Endodermal cell (in vitro differentiated cells): ENCODE measurements at regions not wholly inside any gene's neighbourhood (a gene's known extent, or its start where the extent isn't known, plus 50 kb on each side); places are given as distances from the start of the nearest gene placed in this dataset.

Experiments
- DNase-seq: peaks from one replicate; pipeline ENCODE4 v3.0.0-alpha.2; 2017
- H3K27ac ChIP-seq: 2 replicates; pipeline ENCODE4 v1.5.1; 2013; ENCODE audit warnings: mild to moderate bottlenecking, low read depth, low read length, moderate library complexity
- H3K27me3 ChIP-seq: 2 replicates; pipeline ENCODE4 v1.6.1; 2013; ENCODE audit warnings: mild to moderate bottlenecking, low read length, moderate library complexity; ENCODE audit not compliant: insufficient read depth, control insufficient read depth, poor library complexity, severe bottlenecking
- H3K36me3 ChIP-seq: 2 replicates; pipeline ENCODE4 v1.7.0; 2013; ENCODE audit warnings: mild to moderate bottlenecking, low read length, moderate library complexity; ENCODE audit not compliant: control insufficient read depth, insufficient read depth
- H3K4me1 ChIP-seq: one replicate; pipeline ENCODE4 v1.7.0; 2013; ENCODE audit warnings: low read length; ENCODE audit not compliant: control insufficient read depth, insufficient read depth
- H3K4me3 ChIP-seq: 2 replicates; pipeline ENCODE4 v1.5.1; 2013; ENCODE audit warnings: mild to moderate bottlenecking, low read length, moderate library complexity
- H3K9ac ChIP-seq: 2 replicates; pipeline ENCODE4 v1.6.1; 2013; ENCODE audit warnings: mild to moderate bottlenecking, low read length, moderate library complexity; ENCODE audit not compliant: poor library complexity, severe bottlenecking; ENCODE audit errors: extremely low read depth
- H3K9me3 ChIP-seq: 2 replicates; pipeline ENCODE4 v1.6.1; 2013; ENCODE audit warnings: mild to moderate bottlenecking, low read length, moderate library complexity; ENCODE audit not compliant: control insufficient read depth
- H3K27ac Mint-ChIP-seq: 2 replicates; pipeline ENCODE4 v1.8.0; 2020; ENCODE audit warnings: mixed read lengths
- H3K27me3 Mint-ChIP-seq: 2 replicates; pipeline ENCODE4 v1.8.0; 2021; ENCODE audit warnings: mild to moderate bottlenecking, mixed read lengths; ENCODE audit not compliant: insufficient read depth
- H3K36me3 Mint-ChIP-seq: 2 replicates; pipeline ENCODE4 v1.8.0; 2020; ENCODE audit warnings: low read depth, mixed read lengths
- H3K4me1 Mint-ChIP-seq: 2 replicates; pipeline ENCODE4 v1.8.0; 2020; ENCODE audit warnings: mixed read lengths
- H3K4me3 Mint-ChIP-seq: 2 replicates; pipeline ENCODE4 v1.8.0; 2020; ENCODE audit warnings: mild to moderate bottlenecking, moderate library complexity, mixed read lengths
- H3K9me3 Mint-ChIP-seq: 2 replicates; pipeline ENCODE4 v1.8.0; 2020; ENCODE audit warnings: mild to moderate bottlenecking, mixed read lengths
- WGBS, 2 experiments: methylation state at CpG; one replicate each; pipeline versions ENCODE4 v1.1.5 to v1.1.7; 2013; ENCODE audit warnings: missing lambda C conversion rate in 2 of 2, mixed read lengths in 1 of 2; ENCODE audit not compliant: insufficient coverage in 1 of 2, insufficient read length in 1 of 2; 5-methylcytosine and 5-hydroxymethylcytosine counted together
- TF ChIP-seq, protein P1 (sequence below): fragments of 200-600 bp; sonication (generic); conservative IDR thresholded peaks from 2 replicates; pipeline ENCODE4 v1.5.0; 2021; ENCODE audit warnings: antibody characterized with exemption, mild to moderate bottlenecking

DNA sequence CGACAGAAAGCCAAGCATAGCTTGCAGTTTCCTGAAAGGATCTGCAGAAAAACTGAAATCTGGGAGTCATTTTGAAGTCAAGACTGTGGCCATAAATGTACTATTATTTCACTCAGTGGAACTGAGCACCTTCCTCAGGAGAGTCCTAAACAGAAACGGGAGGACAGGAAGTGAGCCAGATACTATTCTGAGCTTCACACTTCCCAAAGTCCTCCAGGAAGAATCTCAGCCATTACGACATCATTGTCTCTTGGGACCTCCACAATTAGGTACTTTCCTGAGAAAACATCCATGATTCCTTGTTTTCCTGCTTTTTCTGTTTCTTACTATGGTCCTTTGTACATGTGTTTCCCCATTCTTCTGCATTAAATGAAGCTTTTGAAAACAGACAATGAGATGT, 299.2 kb upstream of the USP25 start:
- no peak overlapping the region for H3K9ac ChIP-seq
- TF ChIP-seq, protein P1, sequence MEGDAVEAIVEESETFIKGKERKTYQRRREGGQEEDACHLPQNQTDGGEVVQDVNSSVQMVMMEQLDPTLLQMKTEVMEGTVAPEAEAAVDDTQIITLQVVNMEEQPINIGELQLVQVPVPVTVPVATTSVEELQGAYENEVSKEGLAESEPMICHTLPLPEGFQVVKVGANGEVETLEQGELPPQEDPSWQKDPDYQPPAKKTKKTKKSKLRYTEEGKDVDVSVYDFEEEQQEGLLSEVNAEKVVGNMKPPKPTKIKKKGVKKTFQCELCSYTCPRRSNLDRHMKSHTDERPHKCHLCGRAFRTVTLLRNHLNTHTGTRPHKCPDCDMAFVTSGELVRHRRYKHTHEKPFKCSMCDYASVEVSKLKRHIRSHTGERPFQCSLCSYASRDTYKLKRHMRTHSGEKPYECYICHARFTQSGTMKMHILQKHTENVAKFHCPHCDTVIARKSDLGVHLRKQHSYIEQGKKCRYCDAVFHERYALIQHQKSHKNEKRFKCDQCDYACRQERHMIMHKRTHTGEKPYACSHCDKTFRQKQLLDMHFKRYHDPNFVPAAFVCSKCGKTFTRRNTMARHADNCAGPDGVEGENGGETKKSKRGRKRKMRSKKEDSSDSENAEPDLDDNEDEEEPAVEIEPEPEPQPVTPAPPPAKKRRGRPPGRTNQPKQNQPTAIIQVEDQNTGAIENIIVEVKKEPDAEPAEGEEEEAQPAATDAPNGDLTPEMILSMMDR: no peak
- peaks cover 4% of the 10 kb centered on the region for H3K4me1 ChIP-seq
- no peak overlapping the region for H3K4me3 ChIP-seq
- Mint-ChIP-seq H3K4me1 (peaks cover 24% of the 10 kb centered on the region), H3K9me3 (peaks cover 4% of the 10 kb centered on the region), H3K36me3 (no peaks in the 10 kb centered on the region), H3K4me3 (no peak overlapping the region), H3K27me3 (no peaks in the 10 kb centered on the region), H3K27ac (no peak overlapping the region)
- H3K36me3 ChIP-seq: no peaks in the 10 kb centered on the region
- peaks cover 18% of the 10 kb centered on the region for H3K9me3 ChIP-seq
- no peaks in the 10 kb centered on the region for H3K27me3 ChIP-seq
- no peak for DNase-seq
- H3K27ac ChIP-seq: no peak overlapping the region
- 92 to 97% methylated on average over 3 of the region's 3 CpGs for WGBS, 2 experiments

DNA sequence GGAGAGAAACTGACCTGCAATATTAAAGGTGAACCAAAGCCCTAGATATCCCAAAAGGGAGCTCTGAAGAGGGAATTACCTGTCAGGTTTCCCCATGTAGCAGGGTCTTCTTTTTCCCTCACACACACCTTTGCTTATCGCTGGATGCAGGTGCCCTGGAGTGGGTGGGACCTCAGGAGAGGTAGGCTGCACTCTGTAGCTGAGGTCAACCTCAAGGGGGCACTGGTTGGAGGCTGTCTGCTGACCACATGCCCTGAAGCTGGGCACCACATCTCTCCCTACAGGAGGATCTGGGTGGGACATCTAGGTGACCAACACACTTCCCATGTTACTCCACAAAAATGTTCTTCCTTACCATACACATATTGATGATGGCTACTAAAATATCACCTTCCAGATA, 298.7 kb upstream of the USP25 start:
- Histone ChIP-seq H3K27me3 (no peaks in the 10 kb centered on the region), H3K9ac (no peak overlapping the region), H3K9me3 (peaks cover 18% of the 10 kb centered on the region), H3K4me3 (no peak overlapping the region), H3K27ac (no peak overlapping the region), H3K4me1 (peaks cover 4% of the 10 kb centered on the region), H3K36me3 (no peaks in the 10 kb centered on the region)
- Mint-ChIP-seq H3K36me3 (no peaks in the 10 kb centered on the region), H3K9me3 (peaks cover 4% of the 10 kb centered on the region), H3K4me1 (peaks cover 19% of the 10 kb centered on the region), H3K27ac (no peak overlapping the region), H3K27me3 (no peaks in the 10 kb centered on the region), H3K4me3 (no peak overlapping the region)
- 93% methylated on average over 1 of the region's 1 CpG; no CpG with 5 or more reads in 1 of the 2 experiments for WGBS, 2 experiments
- peak; percentile 58 for DNase-seq
- TF ChIP-seq, protein P1: peak; percentile 63

DNA sequence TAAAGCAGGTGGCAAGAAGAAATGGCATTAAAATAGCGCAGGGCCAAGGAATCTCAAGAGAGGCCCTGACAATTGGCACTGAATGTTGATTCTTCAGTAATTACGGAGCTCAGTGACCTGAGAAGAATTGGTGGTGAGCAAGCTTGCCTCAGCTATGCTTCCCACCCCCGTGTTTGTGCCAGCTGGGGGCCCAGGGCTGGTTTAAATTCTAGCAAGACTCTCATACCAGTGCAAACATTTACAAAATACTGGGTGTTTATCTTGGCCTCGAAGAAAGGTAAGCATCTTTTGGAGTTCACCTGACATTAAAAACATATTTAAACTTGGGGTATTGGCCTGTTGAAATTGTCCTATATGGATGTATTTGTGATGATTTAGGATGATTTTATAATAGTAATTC, 296.7 kb upstream of the USP25 start:
- peaks cover 4% of the 10 kb centered on the region for H3K4me1 ChIP-seq
- no peak for DNase-seq
- Mint-ChIP-seq H3K4me3 (no peak overlapping the region), H3K27me3 (no peaks in the 10 kb centered on the region), H3K27ac (no peak overlapping the region), H3K4me1 (peaks cover 15% of the 10 kb centered on the region), H3K9me3 (peaks cover 4% of the 10 kb centered on the region), H3K36me3 (no peaks in the 10 kb centered on the region)
- H3K4me3 ChIP-seq: no peak overlapping the region
- no peak overlapping the region for H3K9ac ChIP-seq
- WGBS, 2 experiments: 75 to 92% methylated on average over 2 to 4 of the region's 4 CpGs
- H3K27me3 ChIP-seq: no peaks in the 10 kb centered on the region
- H3K27ac ChIP-seq: no peak overlapping the region
- H3K9me3 ChIP-seq: peaks cover 12% of the 10 kb centered on the region
- H3K36me3 ChIP-seq: no peaks in the 10 kb centered on the region
- TF ChIP-seq, protein P1: no peak
